Neural cell (in vitro differentiated cells): ENCODE measurements at regions not wholly inside any gene's neighbourhood (a gene's known extent, or its start where the extent isn't known, plus 50 kb on each side); places are given as distances from the start of the nearest gene placed in this dataset.

Source experiments
- H2AFZ ChIP-seq: fragments of 200-600, 300-800 bp; sonication (generic), shearing (Covaris generic); 2 replicates; pipeline ENCODE4 v1.6.0; 2014; ENCODE audit warnings: low read depth, mild to moderate bottlenecking, antibody characterized with exemption, low read length, moderate library complexity
- H3F3A ChIP-seq: fragments of 200-600 bp; shearing (Covaris generic); 2 replicates; pipeline ENCODE4 v1.6.1; 2016; ENCODE audit warnings: mild to moderate bottlenecking, moderate library complexity, mixed read lengths, antibody characterized with exemption, low read length; ENCODE audit not compliant: insufficient read depth, poor library complexity, severe bottlenecking
- H3K27ac ChIP-seq: fragments of 200-600, 300-800 bp; sonication (generic), shearing (Covaris generic); 2 replicates; pipeline ENCODE4 v1.5.1; 2014; ENCODE audit warnings: mild to moderate bottlenecking, low read length, moderate library complexity
- H3K27me3 ChIP-seq: fragments of 300-800, 200-600 bp; sonication (generic), shearing (Covaris generic); 2 replicates; pipeline ENCODE4 v1.6.0; 2014; ENCODE audit warnings: mild to moderate bottlenecking, low read depth, low read length, moderate library complexity; ENCODE audit not compliant: insufficient read depth
- H3K36me3 ChIP-seq: fragments of 300-800, 200-600 bp; sonication (generic), shearing (Covaris generic); 2 replicates; pipeline ENCODE4 v1.5.1; 2014; ENCODE audit warnings: mild to moderate bottlenecking, antibody characterized with exemption, low read length, moderate library complexity; ENCODE audit not compliant: insufficient read depth
- H3K4me2 ChIP-seq: fragments of 300-800, 200-600 bp; sonication (generic), shearing (Covaris generic); 2 replicates; pipeline ENCODE4 v1.6.0; 2014; ENCODE audit warnings: mild to moderate bottlenecking, low read length
- H3K4me3 ChIP-seq: fragments of 300-800, 200-600 bp; sonication (generic), shearing (Covaris generic); 2 replicates; pipeline ENCODE4 v1.5.1; 2014; ENCODE audit warnings: mild to moderate bottlenecking, low read length, moderate library complexity
- H3K79me2 ChIP-seq: fragments of 200-600 bp; shearing (Covaris generic); replicated peaks from 2 replicates; pipeline ENCODE4 v1.6.0; 2014; ENCODE audit warnings: mild to moderate bottlenecking, low read length, moderate library complexity; ENCODE audit not compliant: insufficient read depth
- H3K9ac ChIP-seq: fragments of 300-800, 200-600 bp; sonication (generic), shearing (Covaris generic); 2 replicates; pipeline ENCODE4 v1.6.1; 2016; ENCODE audit warnings: mild to moderate bottlenecking, low read length, mixed read lengths
- H3K9me2 ChIP-seq: fragments of 200-600 bp; shearing (Covaris generic); 2 replicates; pipeline ENCODE4 v1.6.1; 2016; ENCODE audit warnings: mild to moderate bottlenecking, low read length, mixed read lengths; ENCODE audit not compliant: insufficient read depth
- H3K9me3 ChIP-seq: fragments of 200-600, 300-800 bp; sonication (generic), shearing (Covaris generic); 2 replicates; pipeline ENCODE4 v1.6.1; 2016; ENCODE audit warnings: mild to moderate bottlenecking, mixed run types, low read length, moderate library complexity, mixed read lengths
- H4K20me1 ChIP-seq: fragments of 200-600 bp; shearing (Covaris generic); 2 replicates; pipeline ENCODE4 v1.6.1; 2016; ENCODE audit warnings: mild to moderate bottlenecking, mixed run types; ENCODE audit not compliant: insufficient read depth
- EP300 ChIP-seq: fragments of 450-650 bp; conservative IDR thresholded peaks from 2 replicates; pipeline ENCODE4 v1.6.1; 2014; ENCODE audit warnings: antibody characterized with exemption, mild to moderate bottlenecking, moderate library complexity; ENCODE audit not compliant: poor library complexity, severe bottlenecking
- EZH2 ChIP-seq: fragments of 200-600, 300-800 bp; shearing (Covaris generic), sonication (generic); IDR thresholded peaks from 2 replicates; pipeline ENCODE4 v1.6.1; 2014; ENCODE audit warnings: antibody characterized with exemption, low read length, borderline replicate concordance, mild to moderate bottlenecking; ENCODE audit not compliant: insufficient read depth, poor library complexity, severe bottlenecking
- MXI1 ChIP-seq: fragments of 450-650 bp; conservative IDR thresholded peaks from 2 replicates; pipeline ENCODE4 v1.6.1; 2014; ENCODE audit warnings: antibody characterized with exemption, mild to moderate bottlenecking; ENCODE audit not compliant: poor library complexity, severe bottlenecking
- POLR2AphosphoS5 ChIP-seq: IDR thresholded peaks from 2 replicates; pipeline ENCODE4 v1.6.1; 2012
- RAD21 ChIP-seq: fragments of 450-650 bp; conservative IDR thresholded peaks from 2 replicates; pipeline ENCODE4 v1.6.1; 2014; ENCODE audit warnings: antibody characterized with exemption, mild to moderate bottlenecking, moderate library complexity
- SMC3 ChIP-seq: fragments of 450-650 bp; conservative IDR thresholded peaks from 2 replicates; pipeline ENCODE4 v1.6.1; 2014; ENCODE audit warnings: antibody characterized with exemption, mild to moderate bottlenecking, moderate library complexity; ENCODE audit not compliant: poor library complexity
- TAF1 ChIP-seq: IDR thresholded peaks from 2 replicates; pipeline ENCODE4 v1.6.1; 2012; ENCODE audit warnings: low read depth
- TF ChIP-seq, protein P1 (sequence below): IDR thresholded peaks from 2 replicates; pipeline ENCODE4 v1.6.1; 2012; ENCODE audit warnings: borderline replicate concordance
- TF ChIP-seq, protein P2 (sequence below): fragments of 450-650 bp; IDR thresholded peaks from 2 replicates; pipeline ENCODE4 v1.5.1; 2014; ENCODE audit warnings: antibody characterized with exemption, mild to moderate bottlenecking, moderate library complexity; ENCODE audit not compliant: poor library complexity, severe bottlenecking

DNA sequence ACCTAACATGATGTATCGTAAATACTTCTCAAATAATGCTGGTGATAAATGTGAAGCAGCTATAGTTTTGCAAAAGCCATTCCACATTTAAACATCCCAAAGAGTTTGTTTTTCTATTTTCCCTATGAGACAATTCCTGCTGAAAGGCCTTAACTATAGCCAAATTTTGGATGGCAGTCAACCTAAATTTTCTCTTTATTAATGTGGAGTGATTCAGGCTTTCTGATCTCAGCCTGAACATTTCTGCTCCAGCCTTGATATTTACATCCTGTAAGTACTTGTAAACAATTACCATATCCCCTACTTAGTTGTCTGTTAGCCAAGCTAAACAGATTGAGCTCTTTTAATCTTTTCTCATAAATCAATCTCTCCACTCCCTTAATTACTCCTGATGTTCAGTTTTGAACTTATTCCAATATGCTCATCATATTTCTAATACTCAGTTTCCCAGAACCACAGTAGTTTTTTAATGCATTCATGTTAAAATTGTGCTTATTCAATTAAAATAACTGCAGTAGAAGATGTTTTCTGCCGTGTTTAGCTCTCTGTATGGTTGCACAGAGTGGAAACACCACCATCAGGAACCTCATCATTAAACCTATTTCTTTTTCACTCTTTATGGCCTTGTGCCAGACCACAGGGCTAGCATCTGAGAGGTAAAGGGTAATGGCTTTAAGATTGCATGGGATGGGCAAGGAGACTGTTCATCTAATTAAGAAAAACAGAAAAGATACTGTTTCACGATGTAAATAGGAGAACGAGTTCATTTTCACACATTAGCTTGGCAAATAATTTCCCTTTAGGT is 1235.2 kb upstream of the SLC10A2 start:
- Histone ChIP-seq H3K4me3 (no peak overlapping the region), H3K9me2 (no peaks in the 10 kb centered on the region), H3K9me3 (no peaks in the 10 kb centered on the region), H3K27ac (no peak overlapping the region), H2AFZ (no peak overlapping the region), H3K9ac (no peak overlapping the region), H3K4me2 (no peak overlapping the region), H3K36me3 (no peaks in the 10 kb centered on the region), H3K79me2 (no peaks in the 10 kb centered on the region), H4K20me1 (no peaks in the 10 kb centered on the region), H3K27me3 (no peaks in the 10 kb centered on the region), H3F3A (no peaks in the 10 kb centered on the region)
- no peak for TF ChIP-seq EP300
- TF ChIP-seq EZH2 = no peak
- no peak for TF ChIP-seq RAD21
- TF ChIP-seq SMC3 = no peak
- TF ChIP-seq POLR2AphosphoS5 = no peak
- TF ChIP-seq, protein P1, sequence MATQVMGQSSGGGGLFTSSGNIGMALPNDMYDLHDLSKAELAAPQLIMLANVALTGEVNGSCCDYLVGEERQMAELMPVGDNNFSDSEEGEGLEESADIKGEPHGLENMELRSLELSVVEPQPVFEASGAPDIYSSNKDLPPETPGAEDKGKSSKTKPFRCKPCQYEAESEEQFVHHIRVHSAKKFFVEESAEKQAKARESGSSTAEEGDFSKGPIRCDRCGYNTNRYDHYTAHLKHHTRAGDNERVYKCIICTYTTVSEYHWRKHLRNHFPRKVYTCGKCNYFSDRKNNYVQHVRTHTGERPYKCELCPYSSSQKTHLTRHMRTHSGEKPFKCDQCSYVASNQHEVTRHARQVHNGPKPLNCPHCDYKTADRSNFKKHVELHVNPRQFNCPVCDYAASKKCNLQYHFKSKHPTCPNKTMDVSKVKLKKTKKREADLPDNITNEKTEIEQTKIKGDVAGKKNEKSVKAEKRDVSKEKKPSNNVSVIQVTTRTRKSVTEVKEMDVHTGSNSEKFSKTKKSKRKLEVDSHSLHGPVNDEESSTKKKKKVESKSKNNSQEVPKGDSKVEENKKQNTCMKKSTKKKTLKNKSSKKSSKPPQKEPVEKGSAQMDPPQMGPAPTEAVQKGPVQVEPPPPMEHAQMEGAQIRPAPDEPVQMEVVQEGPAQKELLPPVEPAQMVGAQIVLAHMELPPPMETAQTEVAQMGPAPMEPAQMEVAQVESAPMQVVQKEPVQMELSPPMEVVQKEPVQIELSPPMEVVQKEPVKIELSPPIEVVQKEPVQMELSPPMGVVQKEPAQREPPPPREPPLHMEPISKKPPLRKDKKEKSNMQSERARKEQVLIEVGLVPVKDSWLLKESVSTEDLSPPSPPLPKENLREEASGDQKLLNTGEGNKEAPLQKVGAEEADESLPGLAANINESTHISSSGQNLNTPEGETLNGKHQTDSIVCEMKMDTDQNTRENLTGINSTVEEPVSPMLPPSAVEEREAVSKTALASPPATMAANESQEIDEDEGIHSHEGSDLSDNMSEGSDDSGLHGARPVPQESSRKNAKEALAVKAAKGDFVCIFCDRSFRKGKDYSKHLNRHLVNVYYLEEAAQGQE = no peak
- TF ChIP-seq, protein P2, sequence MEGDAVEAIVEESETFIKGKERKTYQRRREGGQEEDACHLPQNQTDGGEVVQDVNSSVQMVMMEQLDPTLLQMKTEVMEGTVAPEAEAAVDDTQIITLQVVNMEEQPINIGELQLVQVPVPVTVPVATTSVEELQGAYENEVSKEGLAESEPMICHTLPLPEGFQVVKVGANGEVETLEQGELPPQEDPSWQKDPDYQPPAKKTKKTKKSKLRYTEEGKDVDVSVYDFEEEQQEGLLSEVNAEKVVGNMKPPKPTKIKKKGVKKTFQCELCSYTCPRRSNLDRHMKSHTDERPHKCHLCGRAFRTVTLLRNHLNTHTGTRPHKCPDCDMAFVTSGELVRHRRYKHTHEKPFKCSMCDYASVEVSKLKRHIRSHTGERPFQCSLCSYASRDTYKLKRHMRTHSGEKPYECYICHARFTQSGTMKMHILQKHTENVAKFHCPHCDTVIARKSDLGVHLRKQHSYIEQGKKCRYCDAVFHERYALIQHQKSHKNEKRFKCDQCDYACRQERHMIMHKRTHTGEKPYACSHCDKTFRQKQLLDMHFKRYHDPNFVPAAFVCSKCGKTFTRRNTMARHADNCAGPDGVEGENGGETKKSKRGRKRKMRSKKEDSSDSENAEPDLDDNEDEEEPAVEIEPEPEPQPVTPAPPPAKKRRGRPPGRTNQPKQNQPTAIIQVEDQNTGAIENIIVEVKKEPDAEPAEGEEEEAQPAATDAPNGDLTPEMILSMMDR = no peak
- no peak for TF ChIP-seq TAF1
- TF ChIP-seq MXI1 = no peak

DNA sequence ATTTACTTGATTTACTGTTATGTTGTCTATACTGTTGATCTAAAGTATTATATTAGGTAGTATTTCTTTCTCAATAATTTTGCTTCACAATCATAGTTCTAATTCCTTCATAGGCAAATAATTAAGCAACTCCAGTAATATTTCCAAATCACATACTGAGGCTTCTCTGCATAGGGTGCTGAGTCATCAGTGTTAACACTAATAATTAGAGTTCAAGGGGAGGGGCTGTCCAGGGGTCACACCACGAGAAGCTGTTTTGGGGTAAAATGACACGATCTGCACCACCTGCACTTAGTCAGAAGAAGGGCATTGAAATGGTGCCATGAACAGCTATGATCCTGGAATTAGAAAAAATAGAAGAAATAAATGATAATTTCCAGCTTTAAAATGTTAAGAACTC is 1230.9 kb upstream of the SLC10A2 start:
- Histone ChIP-seq H3K4me2 (no peak overlapping the region), H3K79me2 (no peaks in the 10 kb centered on the region), H3K9me3 (no peaks in the 10 kb centered on the region), H3K27me3 (no peaks in the 10 kb centered on the region), H3K9me2 (no peaks in the 10 kb centered on the region), H3K27ac (no peak overlapping the region), H3K9ac (no peak overlapping the region), H3F3A (no peaks in the 10 kb centered on the region), H3K36me3 (no peaks in the 10 kb centered on the region), H3K4me3 (no peak overlapping the region), H2AFZ (no peak overlapping the region), H4K20me1 (no peaks in the 10 kb centered on the region)
- no peak for TF ChIP-seq MXI1
- no peak for TF ChIP-seq SMC3
- TF ChIP-seq POLR2AphosphoS5 = no peak
- TF ChIP-seq, protein P2 = no peak
